ENCODE measurements at regions not wholly inside any gene's neighbourhood (a gene's known extent, or its start where the extent isn't known, plus 50 kb on each side); places are given as distances from the start of the nearest gene placed in this dataset.

DNA sequence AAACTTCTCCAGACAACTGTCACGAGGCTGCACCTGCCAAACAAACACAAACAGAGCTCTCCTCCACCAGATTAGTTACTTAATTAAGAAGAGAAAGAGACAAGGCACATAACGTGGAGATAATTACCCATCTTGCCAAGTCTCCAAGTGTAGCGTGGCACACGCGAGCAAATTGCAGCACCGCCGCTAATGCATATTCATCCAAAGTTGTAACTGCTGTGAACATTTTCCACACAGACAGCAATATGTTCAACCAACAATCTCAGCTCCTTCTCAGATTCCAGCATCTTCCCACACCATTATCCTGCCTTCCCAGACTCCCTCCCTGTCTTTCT lies 309.6 kb upstream of the TLE3 start (continued):
- TF ChIP-seq RAD21 (IDR thresholded peaks at IDR 0.05; ENCODE audit: insufficient read depth, low read depth, low read length) (no peak), TCF7 (IDR thresholded peaks at IDR 0.05; ENCODE audit: borderline replicate concordance) (no peak)
- TF ChIP-seq, protein P1, sequence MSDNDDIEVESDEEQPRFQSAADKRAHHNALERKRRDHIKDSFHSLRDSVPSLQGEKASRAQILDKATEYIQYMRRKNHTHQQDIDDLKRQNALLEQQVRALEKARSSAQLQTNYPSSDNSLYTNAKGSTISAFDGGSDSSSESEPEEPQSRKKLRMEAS (IDR thresholded peaks at IDR 0.05; ENCODE audit: low read depth, low read length): no peak

DNA sequence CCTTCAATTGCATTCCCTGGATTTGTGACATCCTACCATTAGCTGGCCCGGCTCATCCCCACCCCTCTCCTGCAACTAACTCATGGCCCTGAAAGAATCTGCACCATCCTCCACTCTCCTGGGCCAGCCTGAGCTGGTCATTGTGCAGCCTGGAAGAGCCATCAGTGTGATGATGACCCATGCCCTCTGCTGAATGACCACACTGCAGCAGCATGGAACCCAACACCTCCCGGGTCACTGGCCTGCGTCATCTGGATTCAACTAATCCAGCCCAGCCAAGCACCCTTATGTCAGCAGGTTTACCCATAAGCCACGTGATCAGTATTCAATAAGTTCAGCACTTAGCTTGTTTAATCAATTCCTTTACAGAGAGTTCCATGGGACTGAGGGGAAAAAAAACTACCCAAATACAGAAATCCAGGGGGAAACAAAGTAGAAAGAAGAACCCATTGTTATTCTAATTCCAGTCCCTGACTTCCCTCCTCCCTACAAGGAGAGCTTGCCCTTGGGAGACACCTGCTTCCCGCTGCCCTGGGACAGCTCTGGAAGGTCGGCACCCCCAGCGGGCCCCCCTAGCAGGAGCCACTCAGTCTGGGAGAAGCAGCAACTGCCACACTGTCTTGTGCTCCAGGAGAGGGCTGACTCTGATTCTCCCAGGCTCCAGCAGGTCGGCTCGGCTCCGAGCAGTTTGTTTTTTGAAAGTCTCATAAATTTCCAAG lies 309.1 kb upstream of the TLE3 start:
- H3K4me1 ChIP-seq (ENCODE audit: control insufficient read depth, insufficient read depth, low read length): no peaks in the 10 kb centered on the region
- H3K36me3 ChIP-seq (ENCODE audit: control insufficient read depth in 2 of 2, insufficient read depth in 2 of 2, low read length in 1 of 2): no peaks in the 10 kb centered on the region
- H3K4me3 ChIP-seq: no peak overlapping the region
- ChIA-PET POLR2A (no interaction called here), CTCF (interaction anchor here (0.9 kb wide), 1 partner anchor 82 kb away, joined by 3 read pairs; no protein-coding TSS in a partner anchor), SMC1A (ENCODE audit: uncharacterized antibody, unreplicated experiment) (interaction anchor here (0.6 kb wide), 1 partner anchor 600 kb away, joined by 3 read pairs; no protein-coding TSS in a partner anchor), RAD21 (ENCODE audit: unreplicated experiment) (no interaction called here)
- no peak overlapping the region for H3K27ac ChIP-seq (ENCODE audit: control insufficient read depth, insufficient read depth)
- no peaks in the 10 kb centered on the region for H3K9me3 ChIP-seq (replicated peaks; ENCODE audit: control insufficient read depth, insufficient read depth, low read length)
- no peak for DNase-seq (ENCODE audit: low read depth, low spot score)
- no TSS peak for BruUV-seq (replicated peaks)
- no peak overlapping the region for H3K9ac ChIP-seq (ENCODE audit: control insufficient read depth, insufficient read depth, low read length)
- H4K20me1 ChIP-seq (ENCODE audit: control insufficient read depth, insufficient read depth): no peaks in the 10 kb centered on the region
- in situ Hi-C loops (cut with MboI) (no loop called here), intact Hi-C loops (cut with micrococcal nuclease; ENCODE audit: unreplicated experiment) (no loop called here)
- FAIRE-seq: no peak
- no peak for ATAC-seq
- WGBS (ENCODE audit: insufficient coverage, insufficient replicate concordance, low lambda C conversion rate, missing lambda C conversion rate): 24% methylated on average over 10 of the region's 10 CpGs
- H2AFZ ChIP-seq (ENCODE audit: control insufficient read depth, low read depth, low read length): no peak overlapping the region
- no peaks in the 10 kb centered on the region for H3K79me2 ChIP-seq (ENCODE audit: control insufficient read depth, insufficient read depth, low read length)
- H3K4me2 ChIP-seq (ENCODE audit: control insufficient read depth, insufficient read depth): no peak overlapping the region
- peaks cover 0 to 1% of the 10 kb centered on the region in 2 experiments; a peak in 1 of 4 replicates for H3K27me3 ChIP-seq (replicated peaks in 1 of 2; ENCODE audit: control insufficient read depth in 2 of 2, insufficient read depth in 2 of 2, low read length in 1 of 2)
- no peak for TF ChIP-seq TCF7 (IDR thresholded peaks at IDR 0.05; ENCODE audit: borderline replicate concordance)
- no peak for TF ChIP-seq RUNX3 (IDR thresholded peaks at IDR 0.05; ENCODE audit: low read length)
- TF ChIP-seq ZNF24 (IDR thresholded peaks at IDR 0.05): no peak
- TF ChIP-seq POLR2A (IDR thresholded peaks at IDR 0.05; ENCODE audit: low read depth, low read length): no peak
- no peak for TF ChIP-seq POLR2AphosphoS2 (IDR thresholded peaks at IDR 0.05; ENCODE audit: low read depth, low read length)
- TF ChIP-seq STAT1 (conservative IDR thresholded peaks at IDR 0.05): no peak
- TF ChIP-seq SREBF2 (IDR thresholded peaks at IDR 0.05; ENCODE audit: low read length): no peak
- TF ChIP-seq TCF3 (IDR thresholded peaks at IDR 0.05; ENCODE audit: borderline replicate concordance, insufficient read depth, low read depth, low read length): no peak
- TF ChIP-seq, protein P2, sequence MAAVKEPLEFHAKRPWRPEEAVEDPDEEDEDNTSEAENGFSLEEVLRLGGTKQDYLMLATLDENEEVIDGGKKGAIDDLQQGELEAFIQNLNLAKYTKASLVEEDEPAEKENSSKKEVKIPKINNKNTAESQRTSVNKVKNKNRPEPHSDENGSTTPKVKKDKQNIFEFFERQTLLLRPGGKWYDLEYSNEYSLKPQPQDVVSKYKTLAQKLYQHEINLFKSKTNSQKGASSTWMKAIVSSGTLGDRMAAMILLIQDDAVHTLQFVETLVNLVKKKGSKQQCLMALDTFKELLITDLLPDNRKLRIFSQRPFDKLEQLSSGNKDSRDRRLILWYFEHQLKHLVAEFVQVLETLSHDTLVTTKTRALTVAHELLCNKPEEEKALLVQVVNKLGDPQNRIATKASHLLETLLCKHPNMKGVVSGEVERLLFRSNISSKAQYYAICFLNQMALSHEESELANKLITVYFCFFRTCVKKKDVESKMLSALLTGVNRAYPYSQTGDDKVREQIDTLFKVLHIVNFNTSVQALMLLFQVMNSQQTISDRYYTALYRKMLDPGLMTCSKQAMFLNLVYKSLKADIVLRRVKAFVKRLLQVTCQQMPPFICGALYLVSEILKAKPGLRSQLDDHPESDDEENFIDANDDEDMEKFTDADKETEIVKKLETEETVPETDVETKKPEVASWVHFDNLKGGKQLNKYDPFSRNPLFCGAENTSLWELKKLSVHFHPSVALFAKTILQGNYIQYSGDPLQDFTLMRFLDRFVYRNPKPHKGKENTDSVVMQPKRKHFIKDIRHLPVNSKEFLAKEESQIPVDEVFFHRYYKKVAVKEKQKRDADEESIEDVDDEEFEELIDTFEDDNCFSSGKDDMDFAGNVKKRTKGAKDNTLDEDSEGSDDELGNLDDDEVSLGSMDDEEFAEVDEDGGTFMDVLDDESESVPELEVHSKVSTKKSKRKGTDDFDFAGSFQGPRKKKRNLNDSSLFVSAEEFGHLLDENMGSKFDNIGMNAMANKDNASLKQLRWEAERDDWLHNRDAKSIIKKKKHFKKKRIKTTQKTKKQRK (IDR thresholded peaks at IDR 0.05; ENCODE audit: low read depth, low read length): no peak
- TF ChIP-seq IKZF1 (conservative IDR thresholded peaks at IDR 0.05): no peak
- TF ChIP-seq, protein P3, sequence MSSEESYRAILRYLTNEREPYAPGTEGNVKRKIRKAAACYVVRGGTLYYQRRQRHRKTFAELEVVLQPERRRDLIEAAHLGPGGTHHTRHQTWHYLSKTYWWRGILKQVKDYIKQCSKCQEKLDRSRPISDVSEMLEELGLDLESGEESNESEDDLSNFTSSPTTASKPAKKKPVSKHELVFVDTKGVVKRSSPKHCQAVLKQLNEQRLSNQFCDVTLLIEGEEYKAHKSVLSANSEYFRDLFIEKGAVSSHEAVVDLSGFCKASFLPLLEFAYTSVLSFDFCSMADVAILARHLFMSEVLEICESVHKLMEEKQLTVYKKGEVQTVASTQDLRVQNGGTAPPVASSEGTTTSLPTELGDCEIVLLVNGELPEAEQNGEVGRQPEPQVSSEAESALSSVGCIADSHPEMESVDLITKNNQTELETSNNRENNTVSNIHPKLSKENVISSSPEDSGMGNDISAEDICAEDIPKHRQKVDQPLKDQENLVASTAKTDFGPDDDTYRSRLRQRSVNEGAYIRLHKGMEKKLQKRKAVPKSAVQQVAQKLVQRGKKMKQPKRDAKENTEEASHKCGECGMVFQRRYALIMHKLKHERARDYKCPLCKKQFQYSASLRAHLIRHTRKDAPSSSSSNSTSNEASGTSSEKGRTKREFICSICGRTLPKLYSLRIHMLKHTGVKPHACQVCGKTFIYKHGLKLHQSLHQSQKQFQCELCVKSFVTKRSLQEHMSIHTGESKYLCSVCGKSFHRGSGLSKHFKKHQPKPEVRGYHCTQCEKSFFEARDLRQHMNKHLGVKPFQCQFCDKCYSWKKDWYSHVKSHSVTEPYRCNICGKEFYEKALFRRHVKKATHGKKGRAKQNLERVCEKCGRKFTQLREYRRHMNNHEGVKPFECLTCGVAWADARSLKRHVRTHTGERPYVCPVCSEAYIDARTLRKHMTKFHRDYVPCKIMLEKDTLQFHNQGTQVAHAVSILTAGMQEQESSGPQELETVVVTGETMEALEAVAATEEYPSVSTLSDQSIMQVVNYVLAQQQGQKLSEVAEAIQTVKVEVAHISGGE (CRISPR knock-in tag; IDR thresholded peaks at IDR 0.05): no peak
- no peak for TF ChIP-seq CHD4 (IDR thresholded peaks at IDR 0.05)
- no peak for TF ChIP-seq EP300 (IDR thresholded peaks at IDR 0.05; ENCODE audit: borderline replicate concordance in 1 of 2, control insufficient read depth in 1 of 2, low read depth in 2 of 2, low read length in 2 of 2)
- TF ChIP-seq NR2C1 (IDR thresholded peaks at IDR 0.05): no peak
